ENCODE measurements at regions not wholly inside any gene's neighbourhood (a gene's known extent, or its start where the extent isn't known, plus 50 kb on each side); places are given as distances from the start of the nearest gene placed in this dataset.

DNA sequence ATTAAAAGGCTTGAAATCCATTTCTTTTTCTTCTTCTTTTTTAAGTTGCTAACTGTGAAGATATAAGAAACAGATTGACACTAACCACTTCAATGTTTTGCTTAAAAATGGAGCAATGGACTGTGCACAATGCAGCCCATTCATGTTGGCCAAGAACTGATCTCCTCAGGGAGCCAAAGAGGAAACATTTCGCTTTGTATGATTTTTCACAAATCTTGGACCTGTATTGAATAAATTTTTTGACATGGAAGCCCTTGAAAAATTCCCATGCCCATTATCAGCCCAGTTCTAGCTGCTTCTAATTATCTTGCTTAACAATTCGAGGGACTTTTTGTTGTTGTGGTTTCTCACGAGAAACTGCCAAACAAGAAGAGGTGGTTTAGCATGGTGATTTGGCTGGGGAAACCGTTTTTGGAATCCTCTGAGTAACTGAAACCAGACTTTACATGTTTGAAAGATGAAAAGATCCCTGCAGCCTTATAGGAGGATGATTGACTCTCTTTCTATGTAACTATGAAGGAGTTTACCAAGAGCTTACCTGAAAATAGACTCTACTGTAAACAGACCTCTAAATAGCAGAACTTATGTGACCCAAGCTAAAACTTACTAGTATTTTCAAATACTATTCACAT, 1389.4 kb upstream of the GOT2 start:
- no peak overlapping the region for H3K4me3 ChIP-seq (replicated peaks; ENCODE audit: low read depth, low read length)
- no peaks in the 10 kb centered on the region for H3K27me3 ChIP-seq (replicated peaks; ENCODE audit: control insufficient read depth, insufficient read depth, low read length)
- TF ChIP-seq CTCF (IDR thresholded peaks at IDR 0.05; ENCODE audit: insufficient read depth, low read length, poor library complexity, severe bottlenecking) = no peak
- no peaks in the 10 kb centered on the region for H3K36me3 ChIP-seq (ENCODE audit: control insufficient read depth, insufficient read depth, low read length)
- DNase-seq (ENCODE audit: extremely low read depth, insufficient read length) = no peak

GRCh38 chr16:60120586-60120985, 1386.5 kb upstream of the GOT2 start:
- H3K36me3 ChIP-seq (ENCODE audit: control insufficient read depth, insufficient read depth, low read length) = no peaks in the 10 kb centered on the region
- H3K27me3 ChIP-seq (replicated peaks; ENCODE audit: control insufficient read depth, insufficient read depth, low read length) = no peaks in the 10 kb centered on the region
- TF ChIP-seq CTCF (IDR thresholded peaks at IDR 0.05; ENCODE audit: insufficient read depth, low read length, poor library complexity, severe bottlenecking) = no peak
- DNase-seq (ENCODE audit: extremely low read depth, insufficient read length) = no peak
- no peak overlapping the region for H3K4me3 ChIP-seq (replicated peaks; ENCODE audit: low read depth, low read length)

- DNase-seq (ENCODE audit: extremely low read depth, insufficient read length) = no peak
- H3K27me3 ChIP-seq (replicated peaks; ENCODE audit: control insufficient read depth, insufficient read depth, low read length) = no peaks in the 10 kb centered on the region
- no peaks in the 10 kb centered on the region for H3K36me3 ChIP-seq (ENCODE audit: control insufficient read depth, insufficient read depth, low read length)
- TF ChIP-seq CTCF (IDR thresholded peaks at IDR 0.05; ENCODE audit: insufficient read depth, low read length, poor library complexity, severe bottlenecking) = no peak
- no peak overlapping the region for H3K4me3 ChIP-seq (replicated peaks; ENCODE audit: low read depth, low read length)
These were observed 1376.4 kb upstream of the GOT2 start for GRCh38 chr16:60110531-60110930.

DNA sequence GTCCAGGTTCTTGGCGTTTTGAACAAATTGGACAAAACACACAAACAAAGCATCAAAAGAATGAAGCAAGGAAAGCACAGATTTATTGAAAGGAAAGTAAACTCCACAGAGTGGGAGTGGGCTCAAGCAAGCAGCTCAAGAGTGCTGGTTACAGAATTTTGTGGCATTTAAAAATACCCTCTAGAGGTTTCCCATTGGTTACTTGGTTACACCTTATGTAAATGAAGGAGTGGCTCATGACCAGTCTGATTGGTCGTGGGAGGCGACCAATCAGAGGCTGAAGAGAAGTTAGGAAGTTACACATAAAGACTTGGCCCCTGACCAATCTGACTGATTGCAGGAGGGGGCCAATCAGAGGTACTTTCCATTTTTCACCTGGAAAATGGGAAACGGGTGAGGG, 1373.8 kb upstream of the GOT2 start:
- DNase-seq (ENCODE audit: extremely low read depth, insufficient read length) = no peak
- no peaks in the 10 kb centered on the region for H3K27me3 ChIP-seq (replicated peaks; ENCODE audit: control insufficient read depth, insufficient read depth, low read length)
- no peak overlapping the region for H3K4me3 ChIP-seq (replicated peaks; ENCODE audit: low read depth, low read length)
- H3K36me3 ChIP-seq (ENCODE audit: control insufficient read depth, insufficient read depth, low read length) = no peaks in the 10 kb centered on the region
- no peak for TF ChIP-seq CTCF (IDR thresholded peaks at IDR 0.05; ENCODE audit: insufficient read depth, low read length, poor library complexity, severe bottlenecking)

GRCh38 chr16:60107437-60107836, 1373.3 kb upstream of the GOT2 start:
- no peak for TF ChIP-seq CTCF (IDR thresholded peaks at IDR 0.05; ENCODE audit: insufficient read depth, low read length, poor library complexity, severe bottlenecking)
- no peak overlapping the region for H3K4me3 ChIP-seq (replicated peaks; ENCODE audit: low read depth, low read length)
- H3K36me3 ChIP-seq (ENCODE audit: control insufficient read depth, insufficient read depth, low read length) = no peaks in the 10 kb centered on the region
- no peaks in the 10 kb centered on the region for H3K27me3 ChIP-seq (replicated peaks; ENCODE audit: control insufficient read depth, insufficient read depth, low read length)
- DNase-seq (ENCODE audit: extremely low read depth, insufficient read length) = no peak

GRCh38 chr16:60100371-60100770, 1366.3 kb upstream of the GOT2 start:
- Histone ChIP-seq H3K27me3 (replicated peaks; ENCODE audit: control insufficient read depth, insufficient read depth, low read length) (no peaks in the 10 kb centered on the region), H3K36me3 (ENCODE audit: control insufficient read depth, insufficient read depth, low read length) (no peaks in the 10 kb centered on the region), H3K4me3 (replicated peaks; ENCODE audit: low read depth, low read length) (no peak overlapping the region)
- no peak for TF ChIP-seq CTCF (IDR thresholded peaks at IDR 0.05; ENCODE audit: insufficient read depth, low read length, poor library complexity, severe bottlenecking)
- no peak for DNase-seq (ENCODE audit: extremely low read depth, insufficient read length)

Measured in GM06990 (cell line).